ENCODE measurements at regions not wholly inside any gene's neighbourhood (a gene's known extent, or its start where the extent isn't known, plus 50 kb on each side); places are given as distances from the start of the nearest gene placed in this dataset.
"Not testable (repeated sequence)": the region's sequence is repeated elsewhere in the genome, so short reads cannot be mapped to it uniquely, and the experiment has no call there.

DNA sequence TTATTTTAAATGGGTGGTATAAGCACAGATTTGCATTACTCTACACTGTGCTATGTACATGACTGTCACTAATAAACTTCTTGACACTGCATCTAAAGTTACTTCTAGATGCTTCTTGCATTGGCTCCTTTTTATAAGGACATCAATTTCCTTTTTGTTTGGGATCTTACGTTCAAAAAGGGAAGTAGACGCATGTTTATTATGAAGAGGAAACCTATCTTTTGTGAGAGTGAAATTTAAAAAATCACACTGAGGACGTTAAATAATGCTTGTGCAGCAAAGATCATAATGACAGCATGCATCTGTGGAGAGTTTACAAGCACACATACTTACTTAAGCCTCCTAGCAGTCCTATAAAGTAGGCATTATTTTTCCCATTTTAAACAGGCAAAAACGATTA lies 479.5 kb downstream of the CD83 start:
- no peak for DNase-seq
- no peak overlapping the region for H3K4me3 ChIP-seq
- intact Hi-C loops (cut with micrococcal nuclease), result no loop called here

DNA sequence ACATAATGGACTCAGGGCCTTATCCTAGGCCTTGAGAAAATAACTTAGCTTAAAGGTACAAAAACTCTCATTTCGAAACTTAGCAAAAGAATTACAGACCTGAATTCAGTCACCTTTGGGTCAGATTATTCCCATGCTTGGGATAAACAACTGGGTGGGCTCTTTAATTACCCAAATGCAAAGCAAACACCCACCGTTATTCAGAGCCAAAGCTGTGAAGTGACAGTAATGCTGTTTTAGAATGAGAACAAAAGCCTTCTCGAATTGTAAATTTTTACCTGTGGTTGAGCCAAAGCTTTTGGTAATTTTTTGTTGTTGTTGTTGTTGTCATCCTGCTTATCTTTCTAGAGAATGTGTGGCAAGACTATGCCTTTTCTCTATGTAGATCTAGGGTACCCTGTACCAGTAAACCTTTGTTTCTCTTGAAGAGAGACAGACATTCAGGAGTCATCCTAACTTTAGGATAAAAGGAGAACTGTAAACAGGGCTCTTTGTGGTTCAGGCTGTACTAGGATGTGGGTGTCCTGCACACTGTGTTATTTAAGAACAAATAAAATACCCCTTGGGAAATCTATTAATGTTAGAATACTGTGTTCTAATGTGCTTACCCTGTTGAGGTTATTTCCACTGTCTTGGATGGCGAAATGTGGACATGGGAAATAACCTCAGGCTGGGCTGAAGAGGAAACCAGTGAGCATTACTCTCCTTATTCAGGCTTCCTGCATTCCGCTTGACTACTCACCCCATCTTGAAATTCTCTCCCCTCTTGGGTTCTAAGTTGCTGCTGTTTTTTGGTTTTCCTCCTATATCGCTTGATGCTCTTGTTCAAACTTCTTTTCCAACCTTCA lies 480.7 kb downstream of the CD83 start:
- no peaks in the 10 kb centered on the region for H3K4me1 ChIP-seq
- no peaks in the 10 kb centered on the region for H3K36me3 ChIP-seq
- intact Hi-C loops (cut with micrococcal nuclease), result no loop called here
- H3K27me3 ChIP-seq (ENCODE audit: low read depth), result no peaks in the 10 kb centered on the region
- TF ChIP-seq, protein P1, sequence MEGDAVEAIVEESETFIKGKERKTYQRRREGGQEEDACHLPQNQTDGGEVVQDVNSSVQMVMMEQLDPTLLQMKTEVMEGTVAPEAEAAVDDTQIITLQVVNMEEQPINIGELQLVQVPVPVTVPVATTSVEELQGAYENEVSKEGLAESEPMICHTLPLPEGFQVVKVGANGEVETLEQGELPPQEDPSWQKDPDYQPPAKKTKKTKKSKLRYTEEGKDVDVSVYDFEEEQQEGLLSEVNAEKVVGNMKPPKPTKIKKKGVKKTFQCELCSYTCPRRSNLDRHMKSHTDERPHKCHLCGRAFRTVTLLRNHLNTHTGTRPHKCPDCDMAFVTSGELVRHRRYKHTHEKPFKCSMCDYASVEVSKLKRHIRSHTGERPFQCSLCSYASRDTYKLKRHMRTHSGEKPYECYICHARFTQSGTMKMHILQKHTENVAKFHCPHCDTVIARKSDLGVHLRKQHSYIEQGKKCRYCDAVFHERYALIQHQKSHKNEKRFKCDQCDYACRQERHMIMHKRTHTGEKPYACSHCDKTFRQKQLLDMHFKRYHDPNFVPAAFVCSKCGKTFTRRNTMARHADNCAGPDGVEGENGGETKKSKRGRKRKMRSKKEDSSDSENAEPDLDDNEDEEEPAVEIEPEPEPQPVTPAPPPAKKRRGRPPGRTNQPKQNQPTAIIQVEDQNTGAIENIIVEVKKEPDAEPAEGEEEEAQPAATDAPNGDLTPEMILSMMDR (IDR thresholded peaks at IDR 0.05; ENCODE audit: borderline replicate concordance), result no peak
- H3K9me3 ChIP-seq (replicated peaks), result no peaks in the 10 kb centered on the region
- no peak overlapping the region for H3K27ac ChIP-seq (replicated peaks)
- no peak overlapping the region for H3K4me3 ChIP-seq
- no peak for DNase-seq

More for the DNA sequence above, 479.5 kb downstream of the CD83 start:
- TF ChIP-seq, protein P1 (IDR thresholded peaks at IDR 0.05; ENCODE audit: borderline replicate concordance), result no peak
- Histone ChIP-seq H3K27me3 (ENCODE audit: low read depth) (no peaks in the 10 kb centered on the region), H3K9me3 (replicated peaks) (no peaks in the 10 kb centered on the region), H3K27ac (replicated peaks) (no peak overlapping the region), H3K4me1 (no peaks in the 10 kb centered on the region), H3K36me3 (no peaks in the 10 kb centered on the region)

DNA sequence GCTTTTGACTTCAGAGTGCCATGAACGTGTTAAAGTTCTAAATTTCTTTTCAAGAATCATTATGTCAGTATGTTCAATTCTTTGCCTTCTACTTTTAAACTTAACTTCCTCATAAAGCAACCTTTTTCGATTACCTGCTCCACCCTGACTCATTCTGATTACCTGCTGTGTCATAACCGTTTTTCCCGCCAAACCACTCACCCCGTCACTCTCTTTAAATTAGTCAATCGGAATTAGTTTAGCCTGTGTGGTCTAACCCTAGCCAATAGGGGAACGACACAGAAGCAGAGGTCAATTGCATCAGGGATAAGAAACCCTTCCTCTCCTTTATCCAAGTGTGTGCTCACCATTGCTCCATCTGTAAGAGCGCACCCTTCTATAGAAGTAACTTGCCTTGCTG lies 482.7 kb downstream of the CD83 start:
- H3K36me3 ChIP-seq; H3K4me1 ChIP-seq; H3K9me3 ChIP-seq (replicated peaks); H3K4me3 ChIP-seq; DNase-seq; H3K27ac ChIP-seq (replicated peaks); H3K27me3 ChIP-seq (ENCODE audit: low read depth); intact Hi-C loops (cut with micrococcal nuclease): not testable (repeated sequence)

DNA sequence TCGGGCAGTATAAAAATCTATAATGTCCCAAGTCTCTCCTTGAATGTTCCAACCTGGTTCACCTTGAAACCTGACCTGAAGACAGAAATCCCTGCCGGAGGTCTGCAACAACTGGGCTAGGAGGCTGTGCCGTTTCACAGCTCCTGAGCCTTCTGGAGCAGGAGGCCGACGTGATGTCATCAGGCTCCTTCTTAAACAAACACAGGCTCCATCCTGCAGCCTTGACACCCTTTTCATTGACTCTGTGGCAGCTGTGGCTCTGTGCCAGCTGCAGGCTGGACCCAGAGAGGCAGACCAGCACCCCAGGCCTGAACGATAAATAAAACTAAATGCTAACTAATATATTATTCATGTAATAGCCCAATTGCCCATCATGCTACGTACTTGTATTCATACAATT lies 483.9 kb downstream of the CD83 start:
- no peaks in the 10 kb centered on the region for H3K9me3 ChIP-seq (replicated peaks)
- no peaks in the 10 kb centered on the region for H3K4me1 ChIP-seq
- H3K27ac ChIP-seq (replicated peaks), result no peak overlapping the region
- intact Hi-C loops (cut with micrococcal nuclease), result no loop called here
- H3K27me3 ChIP-seq (ENCODE audit: low read depth), result no peaks in the 10 kb centered on the region
- TF ChIP-seq, protein P1 (IDR thresholded peaks at IDR 0.05; ENCODE audit: borderline replicate concordance), result no peak
- no peak overlapping the region for H3K4me3 ChIP-seq
- no peak for DNase-seq
- H3K36me3 ChIP-seq, result no peaks in the 10 kb centered on the region

DNA sequence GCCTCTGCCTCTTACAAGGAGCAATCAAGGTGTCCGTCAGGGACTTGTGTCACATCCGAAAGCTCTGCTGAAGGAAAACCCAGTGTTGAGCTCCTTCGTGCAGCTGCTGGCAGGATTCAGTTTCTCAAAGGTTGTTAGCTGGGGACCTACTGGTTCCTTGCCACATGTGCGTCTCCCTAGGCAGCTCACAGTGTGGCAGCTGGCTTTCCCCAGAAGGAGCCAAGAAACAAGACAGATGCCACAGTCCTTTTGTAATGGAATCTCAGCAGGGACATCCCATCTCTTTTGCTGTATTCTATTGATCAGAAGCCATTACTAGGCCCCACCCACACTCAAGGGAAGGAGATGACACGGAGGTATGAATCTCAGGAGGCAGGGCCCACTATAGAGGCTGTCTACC lies 488.8 kb downstream of the CD83 start:
- H3K9me3 ChIP-seq (replicated peaks), result no peaks in the 10 kb centered on the region
- no peak for DNase-seq
- H3K36me3 ChIP-seq, result no peaks in the 10 kb centered on the region
- no peaks in the 10 kb centered on the region for H3K4me1 ChIP-seq
- H3K27ac ChIP-seq (replicated peaks), result no peak overlapping the region
- intact Hi-C loops (cut with micrococcal nuclease), result no loop called here
- TF ChIP-seq, protein P1 (IDR thresholded peaks at IDR 0.05; ENCODE audit: borderline replicate concordance), result no peak
- no peak overlapping the region for H3K4me3 ChIP-seq
- H3K27me3 ChIP-seq (ENCODE audit: low read depth), result no peaks in the 10 kb centered on the region

DNA sequence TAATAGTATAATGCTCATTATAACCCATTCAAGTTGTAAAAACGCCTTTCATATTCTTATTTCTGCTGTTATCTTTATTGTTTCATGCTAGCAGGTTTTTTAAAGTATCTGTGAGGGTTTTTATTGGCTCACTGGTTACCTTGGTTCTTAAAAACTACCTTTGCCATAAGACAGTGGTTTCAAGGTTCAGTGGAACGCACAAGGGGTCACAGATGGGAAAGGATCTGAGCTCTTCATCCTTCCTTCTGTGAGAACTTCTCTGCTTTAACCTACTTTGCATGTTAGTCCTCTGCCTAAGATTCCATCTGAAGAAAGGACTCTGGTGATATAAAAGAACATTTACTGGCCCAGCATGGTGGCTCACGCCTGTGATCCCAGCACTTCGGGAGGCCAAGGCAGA lies 492.6 kb downstream of the CD83 start:
- intact Hi-C loops (cut with micrococcal nuclease), result no loop called here
- Histone ChIP-seq H3K4me1 (peaks cover 7% of the 10 kb centered on the region), H3K27me3 (ENCODE audit: low read depth) (no peaks in the 10 kb centered on the region), H3K27ac (replicated peaks) (no peak overlapping the region), H3K36me3 (no peaks in the 10 kb centered on the region), H3K4me3 (no peak overlapping the region), H3K9me3 (replicated peaks) (no peaks in the 10 kb centered on the region)
- no peak for DNase-seq
- TF ChIP-seq, protein P1 (IDR thresholded peaks at IDR 0.05; ENCODE audit: borderline replicate concordance), result no peak
